ENCODE measurements at regions not wholly inside any gene's neighbourhood (a gene's known extent, or its start where the extent isn't known, plus 50 kb on each side); places are given as distances from the start of the nearest gene placed in this dataset.

DNA sequence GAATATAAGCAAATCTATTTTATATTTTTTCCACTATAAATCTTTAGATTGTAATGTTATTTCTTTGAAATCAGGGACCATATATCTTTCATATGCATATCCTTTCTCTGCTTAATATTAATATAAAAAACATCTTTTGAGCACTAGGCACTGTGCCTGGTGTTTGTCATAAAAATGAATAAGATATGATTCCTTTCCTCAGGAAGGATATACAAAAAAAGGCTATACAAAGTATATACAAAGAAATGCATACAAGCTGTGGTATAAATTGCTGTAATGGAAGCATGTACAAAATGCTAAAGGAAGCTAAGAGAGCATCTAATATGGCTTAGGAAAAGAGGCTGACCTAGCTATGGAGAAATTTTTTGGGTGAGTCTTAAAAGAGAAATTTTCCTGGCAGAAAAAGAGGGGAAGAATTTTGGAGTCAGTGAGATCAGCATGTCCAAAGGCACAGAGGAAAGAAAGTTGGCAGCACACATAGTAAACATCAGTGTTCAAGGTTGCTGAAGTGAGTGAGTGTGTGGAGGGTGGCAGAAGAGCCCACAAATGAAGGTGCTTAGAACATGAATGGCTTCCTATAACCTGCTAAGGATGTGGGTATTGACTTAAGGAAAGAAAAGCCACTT lies 500.0 kb downstream of the SPRY1 start:
- DNase-seq = no peak

DNA sequence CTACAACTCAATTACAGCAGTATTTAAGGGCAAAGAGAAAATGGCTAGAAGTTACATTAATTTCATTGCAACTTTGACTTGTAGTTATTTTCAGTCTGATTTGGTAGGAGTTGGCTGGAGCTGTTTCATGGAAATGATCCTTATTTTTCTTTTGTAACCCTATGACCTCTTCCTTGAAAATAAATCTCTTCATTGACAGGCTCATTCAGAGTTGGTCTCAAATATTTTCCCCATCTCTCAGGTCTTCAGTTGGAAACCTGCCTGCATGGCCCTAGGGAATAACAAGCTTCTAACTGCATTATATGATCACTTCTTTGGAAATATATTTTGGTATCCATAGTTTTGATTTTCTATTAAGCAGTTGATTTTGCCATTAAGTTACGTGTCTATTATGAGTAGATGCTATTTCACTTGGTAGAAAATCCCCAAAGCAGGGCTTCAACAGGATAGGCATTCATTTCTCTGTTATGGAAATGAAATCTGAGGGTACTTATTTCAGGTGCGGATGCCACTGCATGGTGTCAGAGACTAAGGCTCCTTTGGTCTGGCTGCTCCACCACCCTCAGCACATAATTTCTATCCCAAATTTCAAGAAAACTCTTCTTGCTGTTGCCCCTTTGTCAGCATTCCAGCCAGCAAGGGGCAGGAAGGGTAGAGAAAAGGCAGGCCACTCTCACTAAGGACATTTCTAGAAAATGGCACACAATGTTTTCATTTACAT lies 502.5 kb downstream of the SPRY1 start:
- DNase-seq = no peak

DNA sequence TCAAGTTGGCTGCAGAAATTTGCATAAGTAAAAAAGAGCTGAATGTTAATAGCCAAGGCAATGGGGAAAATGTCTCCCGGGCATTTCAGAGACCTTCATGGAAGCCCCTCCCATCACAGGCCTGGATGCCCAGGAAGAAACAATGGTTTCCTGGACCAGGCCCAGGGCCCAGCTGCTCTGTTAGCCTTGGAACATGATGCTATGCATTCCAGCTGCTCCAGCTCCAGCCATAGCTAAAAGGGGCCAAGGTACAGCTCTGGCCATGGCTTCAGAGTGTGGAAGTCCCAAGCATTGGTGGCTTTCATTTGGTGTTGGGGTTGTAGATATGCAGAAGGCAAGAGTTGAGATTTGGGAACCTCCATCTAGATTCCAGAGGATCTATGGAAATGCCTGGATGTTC lies 508.3 kb downstream of the SPRY1 start:
- no peak for DNase-seq

DNA sequence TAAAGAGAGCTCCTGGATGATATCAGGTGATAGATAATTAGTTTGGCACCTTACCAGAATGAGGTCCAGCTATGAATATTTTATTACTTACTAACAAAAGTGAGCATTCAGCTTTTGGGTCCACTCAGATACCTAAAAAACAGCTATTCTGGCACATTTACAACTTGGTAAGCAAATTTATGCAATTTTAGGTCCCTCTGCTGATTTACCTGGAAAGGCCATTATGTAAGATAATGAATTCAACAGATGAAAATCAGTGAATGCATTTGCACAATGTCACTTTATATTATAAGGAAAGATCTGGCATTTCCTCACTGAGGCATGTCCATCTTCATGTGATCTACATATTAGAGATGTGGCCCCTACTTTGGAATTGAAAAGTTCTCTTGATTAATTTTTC lies 517.0 kb downstream of the SPRY1 start:
- DNase-seq = no peak

DNA sequence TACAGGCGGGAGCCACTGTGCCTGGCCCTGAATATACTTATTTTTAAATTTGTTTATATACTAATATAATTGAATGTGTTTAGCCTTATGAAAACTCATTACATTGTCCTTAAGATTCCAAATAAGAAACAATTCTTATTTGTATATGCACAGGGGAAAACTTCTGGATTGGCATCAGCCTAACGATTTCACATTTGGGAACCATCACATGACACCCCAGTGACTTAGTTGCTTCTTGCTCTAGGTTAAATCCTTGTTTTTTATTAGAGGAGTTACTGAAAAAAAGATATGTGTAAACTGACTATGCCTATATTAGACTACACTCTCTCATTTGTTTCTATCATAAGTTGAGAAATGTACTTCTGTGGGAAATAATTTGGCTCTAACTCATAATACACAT lies 520.2 kb downstream of the SPRY1 start:
- no peak for DNase-seq

DNA sequence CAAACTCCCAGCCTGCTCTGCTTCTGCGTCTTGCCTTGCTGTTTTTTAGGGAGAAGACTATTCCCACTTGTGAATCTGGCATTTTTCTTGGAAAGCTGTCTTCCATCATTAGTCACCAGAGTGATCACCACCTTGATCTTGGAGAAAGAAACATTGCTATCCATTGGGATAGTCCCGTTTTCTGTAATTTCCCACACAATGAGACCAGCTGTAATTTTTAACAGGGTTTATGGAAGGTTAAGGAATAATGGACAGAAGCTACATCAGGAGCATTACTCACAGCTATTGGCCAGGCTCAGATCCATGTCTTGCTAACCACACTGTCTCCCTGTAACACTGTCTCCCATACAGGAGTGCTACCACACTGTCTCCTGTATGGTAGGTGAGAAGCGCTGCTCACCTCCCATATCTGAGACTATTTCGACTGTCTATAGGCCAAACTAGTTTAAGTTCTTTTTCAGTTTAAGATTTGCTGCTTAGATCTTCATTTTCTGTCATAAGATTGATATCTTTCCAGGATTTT lies 523.0 kb downstream of the SPRY1 start:
- DNase-seq = no peak

DNA sequence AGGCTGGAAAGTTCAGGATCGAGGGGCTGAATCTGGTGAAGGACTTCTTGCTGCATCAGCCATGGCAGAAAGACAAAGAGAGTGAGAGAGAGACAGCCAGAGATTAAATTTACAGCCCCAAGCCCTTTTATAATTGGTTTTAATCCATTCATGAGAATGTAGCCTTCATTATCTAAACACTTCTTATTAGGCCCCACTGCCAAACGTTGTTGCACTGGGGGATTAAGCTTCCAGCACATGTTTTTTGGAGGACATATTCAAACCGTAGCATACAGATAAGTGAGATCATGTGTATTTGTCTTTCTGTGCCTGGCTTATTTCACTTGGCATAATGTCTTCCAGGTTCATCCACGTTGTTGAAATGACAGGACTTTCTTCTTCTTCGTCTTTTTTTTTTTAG lies 524.7 kb downstream of the SPRY1 start:
- peak; percentile 85 for DNase-seq

DNA sequence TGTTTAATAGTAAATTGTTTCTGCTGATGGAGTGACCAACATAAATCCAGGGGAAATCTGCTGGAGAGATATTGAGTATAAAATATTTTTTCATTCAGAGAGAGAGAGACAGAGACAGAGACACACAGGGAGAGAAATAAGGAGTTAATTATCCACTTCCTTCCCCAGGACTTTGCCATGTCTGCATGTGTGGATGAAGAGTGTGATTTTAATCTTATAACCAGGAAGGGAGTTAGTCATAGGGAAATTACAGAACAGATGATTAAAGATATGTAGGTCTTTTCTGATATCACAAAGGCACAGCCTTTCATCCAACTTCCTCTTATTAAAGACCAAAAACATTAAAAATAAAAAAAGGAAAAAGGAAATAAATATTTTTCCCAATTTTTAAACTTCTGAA lies 526.3 kb downstream of the SPRY1 start:
- DNase-seq = peak; percentile 20

DNA sequence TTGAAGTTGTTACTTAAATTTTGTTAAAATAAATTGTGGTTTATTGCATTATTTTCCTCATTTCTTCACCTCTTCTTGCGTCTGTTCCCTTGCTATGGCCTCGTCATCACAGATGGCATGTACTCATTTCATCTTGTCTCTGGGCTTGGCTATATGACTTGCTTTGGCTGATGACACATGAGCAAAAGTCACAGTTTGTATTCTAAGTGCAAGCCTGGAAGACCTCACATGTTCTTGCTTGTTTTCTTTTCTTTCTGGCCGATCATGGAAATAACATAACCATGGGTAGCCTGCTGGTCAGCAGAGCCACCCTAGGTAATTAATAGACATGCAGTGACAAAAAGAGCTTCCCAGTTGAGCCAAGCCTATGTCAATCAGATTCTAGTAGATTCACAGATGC lies 527.9 kb downstream of the SPRY1 start:
- DNase-seq = no peak

DNA sequence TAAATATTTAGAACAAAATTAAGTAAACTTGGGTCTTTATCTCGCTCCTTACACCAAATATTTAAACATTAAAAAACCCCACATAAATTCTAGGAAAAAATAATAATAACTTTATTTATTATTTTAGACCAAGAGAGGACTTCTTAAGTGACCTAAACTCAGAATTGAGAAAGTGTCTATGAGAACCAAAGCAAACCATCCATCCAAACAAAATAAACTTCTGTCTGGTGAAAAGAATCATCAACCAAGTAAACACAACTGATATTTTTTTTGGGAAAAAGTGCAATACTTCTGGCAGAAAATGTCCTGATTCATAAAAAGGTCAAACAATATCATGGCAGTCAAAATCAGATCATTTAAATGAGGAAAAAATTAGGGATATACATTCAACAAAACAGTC lies 533.0 kb downstream of the SPRY1 start:
- DNase-seq = no peak

DNA sequence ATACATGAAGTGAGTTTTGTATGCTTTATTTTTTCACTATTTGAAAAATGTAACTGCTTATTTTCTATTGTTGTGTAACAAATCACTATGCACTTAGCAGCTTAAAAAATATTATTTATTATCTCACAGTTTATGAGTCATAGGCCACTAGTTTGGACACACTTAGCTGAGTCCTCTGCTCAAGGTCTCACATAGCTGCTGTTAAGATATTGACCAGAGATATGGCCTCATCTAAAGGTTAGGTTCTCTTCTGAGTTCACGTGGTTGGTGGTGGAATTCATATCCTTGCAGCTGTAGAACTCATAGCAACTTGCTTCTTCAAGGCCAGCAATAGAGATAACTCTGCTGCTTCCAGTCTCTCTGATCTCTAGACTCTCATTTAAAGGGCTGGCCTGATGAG lies 534.4 kb downstream of the SPRY1 start:
- no peak for DNase-seq

DNA sequence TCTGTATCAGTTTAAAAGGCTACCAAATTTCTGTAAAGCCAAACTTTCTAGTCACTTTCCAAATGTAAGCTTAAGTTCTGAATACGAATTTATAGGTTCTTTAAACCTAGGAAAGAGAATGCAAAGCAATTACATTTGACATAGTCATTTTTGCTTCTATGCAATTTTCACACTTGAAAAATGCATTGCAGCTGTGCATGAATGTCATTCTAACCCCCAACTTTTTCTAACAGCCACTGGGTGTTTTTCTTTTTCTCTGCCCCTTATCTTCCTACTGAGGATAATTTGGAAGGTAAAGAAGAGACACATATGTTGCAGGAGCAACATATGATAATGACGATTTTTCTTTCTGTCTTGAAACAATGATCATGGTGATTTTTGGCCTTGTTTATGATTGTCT lies 537.5 kb downstream of the SPRY1 start:
- DNase-seq = no peak

DNA sequence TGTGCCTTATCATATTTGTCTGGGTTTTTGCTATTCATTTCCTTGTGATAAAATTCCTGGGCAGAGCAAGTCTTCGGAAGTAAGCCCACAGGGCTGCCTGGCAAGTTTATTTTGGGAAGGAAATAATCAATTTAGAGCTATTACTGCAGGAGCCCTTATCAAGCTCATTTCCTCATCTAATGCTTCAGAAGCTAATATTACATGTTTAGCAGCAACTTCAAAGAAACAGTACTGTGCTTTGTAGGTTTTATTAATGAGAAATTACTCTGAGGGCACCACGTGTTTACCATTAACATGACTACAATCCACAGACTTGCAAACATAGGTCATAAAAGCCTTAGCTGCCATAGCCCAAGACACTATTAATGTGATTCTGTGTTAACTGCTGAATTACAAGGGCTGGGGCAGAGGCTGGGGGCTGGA lies 540.0 kb downstream of the SPRY1 start:
- no peak for DNase-seq

DNA sequence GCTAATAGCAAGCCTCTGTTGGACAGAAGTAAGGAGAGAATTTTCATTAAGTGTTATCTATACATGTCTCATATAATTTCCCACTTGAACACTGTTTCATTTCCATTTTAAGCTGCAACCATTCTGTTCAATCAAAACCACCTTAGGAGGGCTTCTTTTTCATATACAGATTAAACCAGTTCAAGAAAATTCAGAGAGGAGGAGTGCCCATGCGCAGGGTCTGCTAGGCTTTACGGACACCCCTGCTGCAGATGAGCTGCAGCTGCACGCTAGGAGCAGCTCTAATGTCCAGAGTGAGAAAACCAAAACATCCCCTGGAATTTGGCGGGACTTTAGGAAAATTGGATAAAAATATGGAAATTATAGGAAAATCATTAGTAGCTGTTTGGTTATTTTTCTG lies 541.0 kb downstream of the SPRY1 start:
- no peak for DNase-seq

DNA sequence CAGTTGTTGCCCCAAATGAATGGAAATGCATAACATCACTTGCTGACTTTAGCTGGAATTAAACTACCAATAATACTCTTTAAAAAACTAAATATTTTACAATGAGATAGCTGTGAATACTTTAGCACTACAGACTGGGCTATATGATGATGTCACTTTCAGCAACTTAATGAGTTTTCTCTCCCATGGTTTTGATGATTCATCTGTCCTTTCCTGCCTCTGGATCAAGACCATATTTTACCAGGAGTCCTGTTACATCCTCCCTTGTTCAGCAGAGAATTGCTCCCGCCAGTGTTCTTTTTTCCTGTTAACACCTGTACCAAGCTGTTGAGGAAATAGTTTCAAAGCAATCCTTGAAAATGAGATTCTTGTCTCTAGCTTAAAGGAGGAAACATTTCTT lies 543.0 kb downstream of the SPRY1 start:
- DNase-seq = no peak

DNA sequence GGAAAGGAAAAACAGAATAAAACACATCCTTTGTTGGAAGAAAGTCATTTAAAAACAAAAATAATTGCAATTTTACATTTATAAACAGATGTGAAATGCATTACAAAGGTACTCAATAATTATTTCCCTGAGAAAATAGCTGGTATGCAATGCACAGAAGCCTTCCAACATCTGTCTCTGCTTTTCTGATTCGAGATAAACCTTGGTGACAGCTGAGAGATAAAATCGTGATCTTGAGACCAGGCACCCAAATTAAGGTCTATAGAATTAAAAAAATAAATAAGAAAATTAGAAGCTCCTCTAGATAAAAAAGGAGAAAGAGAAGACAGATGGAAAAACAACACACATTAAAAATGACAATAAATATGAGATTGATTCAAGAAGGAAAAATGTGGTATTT lies 544.0 kb downstream of the SPRY1 start:
- DNase-seq = no peak

DNA sequence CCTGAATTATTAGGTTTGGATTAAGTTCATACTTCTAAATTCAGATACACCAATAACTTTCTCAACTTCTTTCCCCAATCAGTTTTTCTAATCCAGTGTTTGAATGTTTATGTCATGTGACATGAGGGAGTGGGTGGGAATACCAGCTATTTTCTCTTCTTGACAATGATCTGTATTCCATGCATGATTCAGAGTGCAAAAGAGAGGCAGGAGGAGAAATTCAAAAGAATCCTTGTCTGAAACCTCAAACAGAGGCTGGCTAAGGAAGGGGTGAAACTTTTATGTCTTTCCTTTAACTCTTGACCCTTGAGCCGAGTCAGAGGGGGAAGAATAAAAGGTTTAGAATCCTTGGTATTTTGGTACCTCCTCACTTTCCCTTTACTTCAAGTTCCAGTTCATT lies 544.7 kb downstream of the SPRY1 start:
- DNase-seq = no peak

DNA sequence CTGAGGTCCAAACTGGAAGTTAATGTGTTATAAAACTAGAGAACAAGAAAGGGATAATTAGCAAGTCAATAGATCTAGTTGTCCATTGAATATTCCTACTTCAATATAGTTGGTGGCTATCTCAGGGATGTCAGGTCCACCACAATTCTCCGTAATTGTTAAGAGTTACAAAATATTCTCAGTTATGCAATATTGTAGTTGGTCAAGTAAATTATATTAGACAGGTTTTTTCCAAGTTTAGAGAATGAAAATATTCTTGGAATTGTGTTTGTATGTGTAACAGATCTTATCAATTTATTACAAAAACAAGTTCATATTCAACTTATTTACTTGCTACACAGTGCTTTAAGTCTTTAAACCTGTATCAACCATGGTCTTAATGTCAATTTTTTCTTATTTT lies 547.4 kb downstream of the SPRY1 start:
- DNase-seq = no peak

DNA sequence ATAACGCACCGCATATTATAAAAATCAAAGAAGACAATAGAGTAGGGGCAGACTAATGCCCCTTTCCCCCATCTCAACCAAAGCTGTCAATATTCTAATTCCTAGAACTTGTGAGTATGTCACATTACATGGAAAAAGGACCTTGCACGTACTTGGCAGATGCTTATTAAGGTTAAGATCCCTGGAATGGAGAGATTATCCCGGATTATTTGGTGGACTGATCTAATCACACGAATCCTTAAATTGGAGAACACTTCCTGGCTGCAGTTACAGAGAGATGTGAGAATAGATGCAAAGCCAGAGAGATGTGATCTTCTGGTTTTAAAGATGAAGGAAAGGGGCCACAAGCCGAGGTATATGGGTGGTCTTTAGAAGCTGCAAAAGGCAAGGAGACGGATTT lies 548.7 kb downstream of the SPRY1 start:
- peak; percentile 93 for DNase-seq

DNA sequence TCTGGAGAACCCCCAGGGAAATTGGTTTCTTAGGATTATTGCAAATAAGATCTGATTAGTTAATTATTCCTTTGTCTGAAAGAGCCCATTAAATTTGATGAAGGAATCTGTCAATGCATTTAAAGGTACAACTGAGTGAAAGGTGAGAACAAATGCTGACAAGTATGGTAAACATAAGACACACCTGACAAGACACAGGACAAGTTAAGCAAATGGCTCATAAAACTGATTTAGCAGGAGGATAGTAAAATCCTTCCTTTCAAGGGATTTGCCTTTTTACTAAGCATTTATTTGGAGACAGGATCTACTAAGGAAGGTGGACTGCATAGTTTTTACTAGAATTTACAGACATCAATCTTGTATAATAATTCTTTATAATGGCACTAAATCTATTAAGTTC lies 553.9 kb downstream of the SPRY1 start:
- DNase-seq = peak; percentile 71

DNA sequence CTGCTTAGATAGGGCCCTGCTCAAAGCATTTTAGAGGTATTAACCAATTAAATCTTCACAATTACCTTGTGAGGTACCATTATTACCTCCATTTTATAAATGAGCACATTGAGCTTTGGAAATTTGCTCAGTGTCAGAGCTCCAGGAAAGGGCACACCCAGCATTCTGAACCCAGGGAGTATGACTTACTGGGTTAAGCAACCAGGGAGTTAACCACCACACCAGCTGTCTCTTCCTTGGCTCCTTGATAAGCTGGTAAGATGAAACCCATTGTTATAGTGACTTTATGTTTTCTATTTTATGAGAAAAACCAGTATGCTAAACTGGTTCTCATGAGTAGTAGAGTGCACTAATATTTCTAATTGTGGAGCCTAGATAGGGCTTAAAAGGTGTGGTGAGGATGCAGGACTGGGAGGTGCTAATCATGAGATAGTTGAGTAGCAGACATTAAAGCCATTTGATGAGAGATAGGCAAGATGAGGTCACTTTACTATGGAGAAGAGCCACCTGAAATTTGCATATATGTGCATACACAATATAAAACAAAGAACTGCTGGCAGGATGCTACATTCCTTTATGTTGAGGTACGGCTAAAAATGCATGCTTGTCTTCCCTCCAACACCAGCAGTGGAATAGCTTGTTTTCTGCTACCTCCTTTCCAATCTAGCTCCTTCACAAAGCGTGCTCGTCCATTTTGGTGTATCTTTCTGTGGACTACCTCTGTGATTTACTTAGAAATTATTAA lies 556.1 kb downstream of the SPRY1 start:
- peak; percentile 4 for DNase-seq

DNA sequence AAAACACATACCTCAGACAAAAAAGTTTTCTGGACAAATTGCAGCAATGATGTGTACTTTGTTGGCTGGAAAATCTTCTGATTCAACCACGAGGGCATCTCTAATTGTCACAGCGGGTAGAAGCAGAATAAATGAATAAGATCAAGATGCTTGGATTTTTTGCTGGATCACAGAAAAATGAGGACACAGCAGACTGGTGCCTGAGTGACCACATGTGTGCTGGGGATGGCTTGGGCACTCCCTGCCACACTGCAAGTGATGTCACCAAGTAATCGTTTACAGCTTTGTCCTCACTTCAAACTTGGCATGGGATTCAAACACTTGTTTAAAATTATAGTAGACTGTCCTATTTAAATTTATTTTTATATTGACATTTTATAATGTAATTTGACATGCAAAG lies 557.0 kb downstream of the SPRY1 start:
- no peak for DNase-seq

DNA sequence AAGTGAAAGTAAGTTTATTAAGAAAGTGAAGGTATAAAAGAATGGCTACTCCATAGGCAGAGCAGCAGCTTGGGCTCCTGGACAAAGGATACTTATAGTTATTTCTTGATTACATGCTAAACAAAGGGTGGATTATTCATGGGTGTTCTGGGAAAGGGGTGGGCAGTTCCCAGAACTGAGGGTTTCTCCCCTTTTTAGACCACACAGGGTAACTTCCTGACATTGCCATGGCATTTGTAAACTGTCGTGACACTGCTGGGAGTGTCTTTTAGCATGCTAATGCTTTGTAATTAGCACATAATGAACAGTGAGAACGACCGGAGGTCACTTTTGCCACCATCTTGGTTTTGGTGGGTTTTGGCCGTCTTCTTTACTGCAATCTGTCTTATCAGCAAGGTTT lies 557.6 kb downstream of the SPRY1 start:
- no peak for DNase-seq

DNA sequence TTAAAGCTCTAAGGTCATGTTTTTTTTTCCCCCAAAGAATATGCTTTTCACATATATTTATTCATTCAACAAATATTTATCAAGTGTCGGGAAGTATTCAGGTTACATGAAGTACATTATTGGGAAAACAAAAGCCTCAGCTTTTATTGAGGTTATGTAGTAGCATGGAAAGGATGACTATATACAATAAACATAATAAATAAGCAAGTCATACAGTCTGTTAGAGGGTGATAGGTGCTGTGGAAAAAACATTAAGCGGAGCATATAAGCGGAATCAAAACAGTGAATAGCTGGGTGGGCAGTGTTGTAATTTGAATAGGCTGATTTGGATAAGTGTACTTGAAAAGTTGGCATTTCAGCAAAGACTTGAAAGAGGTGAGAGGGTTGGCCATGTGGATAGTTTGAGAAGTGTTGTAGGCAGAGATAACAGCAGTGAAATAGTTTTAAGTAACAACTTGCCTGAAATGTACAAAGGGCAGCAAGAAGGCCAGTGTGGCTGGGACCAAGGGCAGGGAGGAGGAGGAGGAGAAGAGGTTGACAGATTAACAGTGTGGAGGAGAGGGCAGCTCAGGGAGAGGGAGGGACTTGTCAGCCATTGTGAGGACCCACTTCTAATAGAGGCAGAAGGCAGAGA lies 558.7 kb downstream of the SPRY1 start:
- DNase-seq = no peak
